Neural crest cell (in vitro differentiated cells): ENCODE measurements at regions not wholly inside any gene's neighbourhood (a gene's known extent, or its start where the extent isn't known, plus 50 kb on each side); places are given as distances from the start of the nearest gene placed in this dataset.

Source experiments
- DNase-seq: peaks from one replicate; pipeline ENCODE4 v3.0.0; 2021; ENCODE audit warnings: low read depth, mixed read lengths, low spot score
- H3K27ac Mint-ChIP-seq: one replicate; pipeline ENCODE4 v1.8.0; 2021; ENCODE audit warnings: mild to moderate bottlenecking, mixed read lengths; ENCODE audit not compliant: unreplicated experiment
- H3K27me3 Mint-ChIP-seq: 2 replicates; pipeline ENCODE4 v1.8.0; 2021; ENCODE audit warnings: low read depth, mild to moderate bottlenecking, mixed read lengths
- H3K36me3 Mint-ChIP-seq: 2 replicates; pipeline ENCODE4 v1.8.0; 2021; ENCODE audit warnings: low read depth, mild to moderate bottlenecking, mixed read lengths
- H3K4me1 Mint-ChIP-seq: 2 replicates; pipeline ENCODE4 v1.8.0; 2021; ENCODE audit warnings: mixed read lengths
- H3K4me3 Mint-ChIP-seq: one replicate; pipeline ENCODE4 v1.8.0; 2021; ENCODE audit warnings: mild to moderate bottlenecking, mixed read lengths
- H3K9me3 Mint-ChIP-seq: 2 replicates; pipeline ENCODE4 v1.8.0; 2021; ENCODE audit warnings: mixed read lengths
- TF ChIP-seq, protein P1 (sequence below): fragments of 200-600 bp; sonication (generic); conservative IDR thresholded peaks from 2 replicates; pipeline ENCODE4 v1.5.0; 2021; ENCODE audit warnings: antibody characterized with exemption, mild to moderate bottlenecking

DNA sequence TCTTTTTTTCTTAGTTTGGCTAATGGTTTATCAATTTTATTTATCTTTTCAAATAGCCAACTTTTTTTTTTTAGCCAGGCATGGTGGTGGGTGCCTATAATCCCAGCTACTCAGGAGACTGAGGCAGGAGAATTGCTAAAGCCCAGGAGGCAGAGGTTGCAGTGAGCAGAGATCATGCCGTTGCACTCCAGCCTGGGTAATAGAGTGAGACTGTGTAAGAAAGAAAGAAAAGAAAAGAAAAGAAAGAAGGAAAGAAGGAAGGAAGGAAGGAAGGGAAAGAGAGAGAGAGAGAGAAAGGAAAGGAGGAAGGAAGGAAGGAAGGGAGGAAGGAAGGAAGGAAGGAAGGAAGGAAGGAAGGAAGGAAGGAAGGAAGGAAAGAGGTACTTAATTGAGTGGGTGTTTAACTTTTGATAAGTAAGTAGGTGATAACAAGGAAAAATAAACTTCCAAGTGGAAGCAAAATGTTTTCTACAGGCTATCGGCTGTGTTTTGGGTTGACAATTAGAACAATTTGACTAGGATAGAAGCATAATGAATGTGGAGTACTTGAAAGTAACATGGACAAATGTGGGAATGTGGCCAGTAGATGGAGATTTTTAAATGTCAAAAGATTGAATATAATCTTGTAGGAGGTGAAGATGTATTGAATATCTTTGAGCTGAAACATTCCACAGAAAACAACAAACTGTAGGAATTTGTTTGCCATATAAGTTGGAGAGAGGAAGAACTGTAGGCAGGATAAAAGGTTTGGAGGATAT lies 62.8 kb upstream of the MYO16 start:
- Mint-ChIP-seq H3K27me3 (peaks cover 3% of the 10 kb centered on the region), H3K4me3 (no peak overlapping the region), H3K27ac (no peak overlapping the region), H3K36me3 (no peaks in the 10 kb centered on the region), H3K9me3 (no peaks in the 10 kb centered on the region), H3K4me1 (no peaks in the 10 kb centered on the region)
- no peak for DNase-seq
- TF ChIP-seq, protein P1, sequence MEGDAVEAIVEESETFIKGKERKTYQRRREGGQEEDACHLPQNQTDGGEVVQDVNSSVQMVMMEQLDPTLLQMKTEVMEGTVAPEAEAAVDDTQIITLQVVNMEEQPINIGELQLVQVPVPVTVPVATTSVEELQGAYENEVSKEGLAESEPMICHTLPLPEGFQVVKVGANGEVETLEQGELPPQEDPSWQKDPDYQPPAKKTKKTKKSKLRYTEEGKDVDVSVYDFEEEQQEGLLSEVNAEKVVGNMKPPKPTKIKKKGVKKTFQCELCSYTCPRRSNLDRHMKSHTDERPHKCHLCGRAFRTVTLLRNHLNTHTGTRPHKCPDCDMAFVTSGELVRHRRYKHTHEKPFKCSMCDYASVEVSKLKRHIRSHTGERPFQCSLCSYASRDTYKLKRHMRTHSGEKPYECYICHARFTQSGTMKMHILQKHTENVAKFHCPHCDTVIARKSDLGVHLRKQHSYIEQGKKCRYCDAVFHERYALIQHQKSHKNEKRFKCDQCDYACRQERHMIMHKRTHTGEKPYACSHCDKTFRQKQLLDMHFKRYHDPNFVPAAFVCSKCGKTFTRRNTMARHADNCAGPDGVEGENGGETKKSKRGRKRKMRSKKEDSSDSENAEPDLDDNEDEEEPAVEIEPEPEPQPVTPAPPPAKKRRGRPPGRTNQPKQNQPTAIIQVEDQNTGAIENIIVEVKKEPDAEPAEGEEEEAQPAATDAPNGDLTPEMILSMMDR, result no peak

DNA sequence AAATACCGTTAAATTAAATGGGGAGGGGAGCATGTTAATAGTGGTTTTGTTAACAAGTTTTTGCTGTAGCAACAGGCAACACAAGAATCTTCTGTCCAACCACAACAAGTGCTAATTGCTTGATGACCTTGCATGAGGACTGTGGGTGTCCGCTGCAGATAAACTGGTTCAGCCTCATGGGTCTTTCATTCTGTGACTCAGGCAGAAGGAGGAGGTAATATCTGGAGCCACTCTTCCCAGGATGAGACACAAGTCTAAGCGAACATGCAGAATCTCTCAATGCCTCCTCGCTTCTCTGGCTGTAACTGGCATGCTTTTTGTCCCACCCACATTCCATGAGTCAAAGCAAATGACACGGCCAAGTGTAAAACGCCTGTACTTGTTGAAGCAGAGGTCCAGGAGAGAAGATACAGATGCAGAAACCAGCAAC lies 56.6 kb upstream of the MYO16 start:
- peaks cover under 1% of the 10 kb centered on the region for H3K27me3 Mint-ChIP-seq
- H3K36me3 Mint-ChIP-seq, result no peaks in the 10 kb centered on the region
- H3K4me3 Mint-ChIP-seq, result no peak overlapping the region
- H3K27ac Mint-ChIP-seq, result no peak overlapping the region
- H3K9me3 Mint-ChIP-seq, result no peaks in the 10 kb centered on the region
- TF ChIP-seq, protein P1, result no peak
- no peaks in the 10 kb centered on the region for H3K4me1 Mint-ChIP-seq
- DNase-seq, result no peak

DNA sequence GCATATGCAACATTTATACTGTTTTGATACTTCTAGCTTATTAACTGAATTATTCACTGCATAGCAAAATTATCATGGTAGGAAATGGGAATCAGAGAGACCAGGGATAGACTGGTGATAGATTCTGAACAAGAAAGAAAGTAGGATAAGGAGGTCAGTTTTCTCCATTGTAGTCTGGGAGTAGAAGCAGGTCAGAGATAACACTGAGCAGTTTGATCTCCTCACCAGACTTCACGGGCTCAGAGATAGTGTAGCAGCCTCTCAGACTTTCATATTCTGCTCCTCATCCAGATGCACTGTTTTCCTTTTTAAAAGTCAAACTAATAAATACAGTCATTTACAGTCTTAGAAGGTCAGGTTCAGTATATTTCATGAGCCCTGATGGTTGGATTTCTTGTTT lies 56.0 kb upstream of the MYO16 start:
- Mint-ChIP-seq H3K27ac (no peak overlapping the region), H3K9me3 (no peaks in the 10 kb centered on the region), H3K4me1 (no peaks in the 10 kb centered on the region), H3K27me3 (no peaks in the 10 kb centered on the region), H3K4me3 (no peak overlapping the region), H3K36me3 (no peaks in the 10 kb centered on the region)
- DNase-seq, result no peak
- TF ChIP-seq, protein P1, result no peak

DNA sequence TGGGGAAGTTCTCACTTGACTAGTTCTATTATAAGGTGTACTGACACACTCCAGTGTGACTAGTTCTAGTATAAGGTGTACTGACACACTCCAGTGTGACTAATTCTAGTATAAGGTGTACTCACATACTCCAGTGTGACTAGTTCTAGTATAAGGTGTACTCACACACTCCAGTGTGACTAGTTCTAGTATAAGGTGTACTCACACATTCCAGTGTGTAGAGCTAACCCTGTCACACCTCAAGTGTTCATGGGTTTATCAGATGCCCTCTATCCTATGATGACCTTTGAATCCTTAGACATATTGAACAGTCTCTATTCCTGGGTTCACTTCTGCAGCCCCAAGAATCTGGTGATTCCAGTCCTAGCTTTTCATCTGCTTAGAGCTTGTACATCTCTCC lies 54.6 kb upstream of the MYO16 start:
- no peaks in the 10 kb centered on the region for H3K27me3 Mint-ChIP-seq
- H3K4me3 Mint-ChIP-seq, result no peak overlapping the region
- no peaks in the 10 kb centered on the region for H3K9me3 Mint-ChIP-seq
- no peak for DNase-seq
- H3K36me3 Mint-ChIP-seq, result no peaks in the 10 kb centered on the region
- H3K27ac Mint-ChIP-seq, result no peak overlapping the region
- H3K4me1 Mint-ChIP-seq, result no peaks in the 10 kb centered on the region
- TF ChIP-seq, protein P1, result no peak

DNA sequence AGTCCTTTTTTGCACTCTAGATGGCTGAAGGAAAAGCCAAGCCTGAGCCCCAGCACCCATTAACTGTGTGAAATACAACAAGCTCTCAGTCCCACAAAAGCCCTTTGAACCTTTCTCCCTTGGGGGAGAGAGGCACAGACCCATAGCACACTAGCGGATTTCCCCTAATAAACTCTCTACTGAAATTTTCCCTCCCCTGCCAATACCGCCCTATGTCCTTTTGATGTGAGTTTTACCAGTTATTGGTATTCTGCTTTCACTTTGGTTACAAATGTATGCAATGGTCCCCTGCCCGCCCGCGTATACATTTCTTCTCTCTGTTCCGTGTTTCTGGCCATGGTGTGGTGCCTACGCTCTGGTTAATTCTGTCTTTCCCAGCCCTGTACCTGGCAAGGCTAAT lies 54.0 kb upstream of the MYO16 start:
- H3K27ac Mint-ChIP-seq, result no peak overlapping the region
- H3K27me3 Mint-ChIP-seq, result no peaks in the 10 kb centered on the region
- TF ChIP-seq, protein P1, result no peak
- H3K9me3 Mint-ChIP-seq, result no peaks in the 10 kb centered on the region
- H3K36me3 Mint-ChIP-seq, result no peaks in the 10 kb centered on the region
- no peaks in the 10 kb centered on the region for H3K4me1 Mint-ChIP-seq
- DNase-seq, result no peak
- no peak overlapping the region for H3K4me3 Mint-ChIP-seq
